Bronchial epithelial cell (primary cell): ENCODE measurements at regions not wholly inside any gene's neighbourhood (a gene's known extent, or its start where the extent isn't known, plus 50 kb on each side); places are given as distances from the start of the nearest gene placed in this dataset.

Experiments used
- DNase-seq: peaks from one replicate; pipeline ENCODE4 v3.0.0-alpha.2; 2010; ENCODE audit warnings: low read depth
- FAIRE-seq: peaks from 2 replicates; lab custom pipeline; 2011; peaks lifted over from hg19 to GRCh38; lab: Jason Lieb, UNC
- H3K27me3 ChIP-seq: 2 replicates; pipeline ENCODE4 v1.5.1; 2011; ENCODE audit warnings: low read length; ENCODE audit not compliant: control insufficient read depth, insufficient read depth
- H3K36me3 ChIP-seq: 2 replicates; pipeline ENCODE4 v1.5.1; 2011; ENCODE audit warnings: low read length; ENCODE audit not compliant: control insufficient read depth, insufficient read depth
- H3K4me3 ChIP-seq: 2 replicates; pipeline ENCODE4 v1.5.1; 2011; ENCODE audit warnings: mild to moderate bottlenecking, low read depth, low read length, control low read depth
- TF ChIP-seq, protein P1 (sequence below): IDR thresholded peaks from 2 replicates; pipeline ENCODE4 v1.5.1; 2011; ENCODE audit warnings: mild to moderate bottlenecking, moderate library complexity, low read length, control low read depth, inconsistent platforms; ENCODE audit not compliant: insufficient read depth, severe bottlenecking

DNA sequence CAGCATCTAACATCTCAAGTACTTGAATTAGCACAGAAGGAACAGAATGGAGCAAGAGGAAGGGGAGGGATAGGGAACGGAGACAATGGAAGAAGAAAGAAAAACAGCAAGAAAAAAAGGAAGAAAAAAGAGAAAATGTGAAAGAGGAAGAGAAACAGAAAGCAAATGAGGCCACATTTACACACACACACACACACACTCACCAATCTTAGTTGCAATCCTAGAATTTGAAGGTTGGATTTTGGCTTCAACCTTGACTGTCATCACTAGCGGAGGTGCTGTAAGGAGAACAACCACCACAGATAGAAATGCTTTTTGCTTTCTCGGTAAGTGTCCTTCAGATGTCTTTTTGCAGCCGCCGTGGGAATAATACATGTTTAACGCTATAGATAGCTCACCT lies 327.1 kb upstream of the NWD2 start:
- H3K36me3 ChIP-seq = no peaks in the 10 kb centered on the region
- no peak for FAIRE-seq
- TF ChIP-seq, protein P1, sequence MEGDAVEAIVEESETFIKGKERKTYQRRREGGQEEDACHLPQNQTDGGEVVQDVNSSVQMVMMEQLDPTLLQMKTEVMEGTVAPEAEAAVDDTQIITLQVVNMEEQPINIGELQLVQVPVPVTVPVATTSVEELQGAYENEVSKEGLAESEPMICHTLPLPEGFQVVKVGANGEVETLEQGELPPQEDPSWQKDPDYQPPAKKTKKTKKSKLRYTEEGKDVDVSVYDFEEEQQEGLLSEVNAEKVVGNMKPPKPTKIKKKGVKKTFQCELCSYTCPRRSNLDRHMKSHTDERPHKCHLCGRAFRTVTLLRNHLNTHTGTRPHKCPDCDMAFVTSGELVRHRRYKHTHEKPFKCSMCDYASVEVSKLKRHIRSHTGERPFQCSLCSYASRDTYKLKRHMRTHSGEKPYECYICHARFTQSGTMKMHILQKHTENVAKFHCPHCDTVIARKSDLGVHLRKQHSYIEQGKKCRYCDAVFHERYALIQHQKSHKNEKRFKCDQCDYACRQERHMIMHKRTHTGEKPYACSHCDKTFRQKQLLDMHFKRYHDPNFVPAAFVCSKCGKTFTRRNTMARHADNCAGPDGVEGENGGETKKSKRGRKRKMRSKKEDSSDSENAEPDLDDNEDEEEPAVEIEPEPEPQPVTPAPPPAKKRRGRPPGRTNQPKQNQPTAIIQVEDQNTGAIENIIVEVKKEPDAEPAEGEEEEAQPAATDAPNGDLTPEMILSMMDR = no peak

DNA sequence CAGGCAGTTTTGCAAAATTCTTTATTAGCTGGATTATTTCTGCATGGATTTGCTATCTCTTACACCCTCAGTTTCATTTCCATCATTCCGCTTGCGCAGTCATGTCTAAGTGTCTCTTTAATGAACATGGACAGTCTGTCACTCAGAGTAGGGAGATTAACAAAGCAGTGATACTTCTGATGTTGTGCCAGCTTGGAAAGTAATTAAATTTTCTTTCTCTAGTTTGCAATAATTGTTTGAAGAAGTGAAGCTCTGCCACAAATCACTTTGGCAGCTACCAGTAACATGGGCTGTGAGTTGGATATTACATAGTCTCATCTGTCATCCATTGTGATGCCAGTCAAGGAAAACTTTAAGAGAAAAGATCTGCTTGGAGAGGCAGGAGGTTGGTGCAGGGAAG lies 324.8 kb upstream of the NWD2 start:
- no peak for FAIRE-seq

More for the DNA sequence above, 327.1 kb upstream of the NWD2 start:
- no peak overlapping the region for H3K4me3 ChIP-seq
- H3K27me3 ChIP-seq = no peaks in the 10 kb centered on the region
- no peak for DNase-seq

DNA sequence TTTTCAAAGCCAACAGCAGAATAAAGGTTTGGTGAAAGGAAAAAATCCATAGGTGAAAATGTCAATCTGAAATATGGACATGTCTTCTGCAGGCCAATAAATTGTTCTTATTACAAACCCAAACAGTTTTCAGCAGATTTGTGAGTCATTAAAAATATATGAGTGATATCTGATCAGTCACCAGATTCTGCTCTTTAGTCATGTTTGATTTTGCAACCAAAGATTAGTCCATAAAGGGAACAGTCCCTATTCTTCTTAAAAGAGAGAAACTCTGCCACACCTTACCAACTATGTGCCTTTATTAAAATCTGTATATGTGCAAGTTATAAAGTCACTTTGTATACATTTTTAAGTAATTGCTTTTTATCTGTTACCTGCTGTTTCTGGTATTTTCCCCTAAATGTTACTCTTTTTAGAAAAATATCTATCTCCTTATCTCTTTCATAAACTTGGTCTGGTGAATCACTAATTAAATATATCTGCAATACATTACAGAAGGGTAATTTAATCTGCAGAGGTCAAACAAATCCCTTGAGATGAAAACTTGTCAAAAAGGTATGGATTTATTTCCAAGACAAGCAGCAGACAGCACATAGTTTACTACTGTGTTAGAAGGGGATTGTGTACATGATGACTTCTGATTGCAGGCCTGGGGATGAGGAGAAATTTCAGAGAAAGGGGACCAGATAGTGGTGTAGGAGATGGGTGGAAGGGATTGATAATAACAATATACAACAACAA lies 322.9 kb upstream of the NWD2 start:
- H3K27me3 ChIP-seq = no peaks in the 10 kb centered on the region
- H3K36me3 ChIP-seq = no peaks in the 10 kb centered on the region
- FAIRE-seq (no peak), DNase-seq (peak; percentile 77)
- TF ChIP-seq, protein P1 = no peak
- no peak overlapping the region for H3K4me3 ChIP-seq

More for the DNA sequence above, 324.8 kb upstream of the NWD2 start:
- Histone ChIP-seq H3K27me3 (no peaks in the 10 kb centered on the region), H3K36me3 (no peaks in the 10 kb centered on the region), H3K4me3 (no peak overlapping the region)
- TF ChIP-seq, protein P1 = no peak
- no peak for DNase-seq

DNA sequence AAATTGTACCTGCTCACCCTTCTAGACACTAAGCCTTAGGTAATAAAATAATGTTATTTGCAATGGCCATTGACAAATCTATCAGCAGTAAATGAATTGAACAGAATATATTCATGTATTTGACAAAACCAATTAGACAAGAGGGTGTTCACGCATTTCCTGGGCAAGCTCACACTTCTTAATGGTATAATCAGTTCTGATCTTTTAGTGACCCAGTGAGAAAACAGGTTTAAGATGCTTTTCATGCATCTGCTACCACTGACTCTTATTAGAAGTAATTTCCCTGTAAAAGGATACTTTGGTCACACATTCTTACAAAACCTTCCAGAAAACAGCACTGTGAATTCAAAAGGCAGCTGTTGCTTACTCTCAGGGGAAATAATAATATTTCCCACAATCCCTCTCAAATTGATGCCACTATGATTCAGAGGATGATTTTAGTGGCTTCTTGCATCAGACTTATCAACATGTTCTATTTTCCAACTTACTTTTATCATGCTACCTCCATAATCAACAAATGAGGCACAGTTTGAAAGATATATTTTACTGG lies 313.9 kb upstream of the NWD2 start:
- FAIRE-seq = no peak
- H3K4me3 ChIP-seq = no peak overlapping the region
- H3K36me3 ChIP-seq = no peaks in the 10 kb centered on the region
- DNase-seq = no peak
- TF ChIP-seq, protein P1 = no peak
- H3K27me3 ChIP-seq = no peaks in the 10 kb centered on the region

DNA sequence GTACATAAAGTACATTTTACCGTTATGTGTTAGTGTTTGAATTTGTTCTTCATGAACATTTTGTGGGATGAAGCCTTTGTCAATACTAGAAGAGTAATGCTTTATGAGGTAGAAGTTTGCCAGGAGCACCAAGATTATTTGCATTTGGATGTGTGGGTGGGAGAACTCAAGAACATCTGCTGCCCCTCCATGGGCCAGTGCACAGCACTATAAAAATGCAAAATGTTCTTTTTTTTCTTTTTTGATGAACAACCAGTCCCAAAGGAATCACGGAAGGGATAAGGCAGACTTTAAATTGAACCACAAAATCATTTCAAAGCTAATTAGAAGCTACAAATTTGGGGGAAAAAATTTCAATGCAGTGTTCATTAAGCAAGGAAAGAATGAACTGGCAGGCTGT lies 300.3 kb upstream of the NWD2 start:
- no peak for FAIRE-seq
- Histone ChIP-seq H3K36me3 (no peaks in the 10 kb centered on the region), H3K27me3 (no peaks in the 10 kb centered on the region), H3K4me3 (no peak overlapping the region)
- TF ChIP-seq, protein P1 = no peak
- DNase-seq = no peak
